Right atrium auricular region (tissue), 2 donors: ENCODE measurements at regions not wholly inside any gene's neighbourhood (a gene's known extent, or its start where the extent isn't known, plus 50 kb on each side); places are given as distances from the start of the nearest gene placed in this dataset.
"Not testable (repeated sequence)": the region's sequence is repeated elsewhere in the genome, so short reads cannot be mapped to it uniquely, and the experiment has no call there.

Experiments used
- DNase-seq: peaks from one replicate; pipeline ENCODE4 v3.0.0-alpha.2; 2019; ENCODE audit warnings: low spot score
- H3K27ac ChIP-seq, 2 donors: fragments of 200-600 bp; sonication (generic); 1 replicate in 1 of 2; 2 replicates in 1 of 2; pipeline ENCODE4 v1.5.1; 2016 to 2019
- H3K27me3 ChIP-seq, 2 donors: fragments of 200-600 bp; sonication (generic); one replicate each; pipeline versions ENCODE4 v1.5.1 to v1.6.0; 2017 to 2019
- H3K36me3 ChIP-seq: fragments of 200-600 bp; sonication (generic); one replicate; pipeline ENCODE4 v1.5.1; 2016
- H3K4me1 ChIP-seq, 2 donors: fragments of 200-600 bp; sonication (generic); one replicate each; pipeline versions ENCODE4 v1.5.1 to v1.6.0; 2017 to 2019
- H3K4me3 ChIP-seq, 2 donors: fragments of 200-600 bp; sonication (generic); 1 replicate in 1 of 2; 2 replicates in 1 of 2; pipeline ENCODE4 v1.5.1; 2017 to 2019; ENCODE audit warnings: mild to moderate bottlenecking in 1 of 2, moderate library complexity in 1 of 2
- H3K9me3 ChIP-seq, 2 donors: fragments of 200-600 bp; sonication (generic); one replicate each; pipeline ENCODE4 v1.5.1; 2019
- TF ChIP-seq, protein P1 (sequence below), 2 donors: fragments of 200-600 bp; sonication (generic); IDR thresholded peaks; one replicate each; pipeline ENCODE4 v1.5.1; 2019; ENCODE audit warnings: antibody characterized with exemption in 2 of 2

DNA sequence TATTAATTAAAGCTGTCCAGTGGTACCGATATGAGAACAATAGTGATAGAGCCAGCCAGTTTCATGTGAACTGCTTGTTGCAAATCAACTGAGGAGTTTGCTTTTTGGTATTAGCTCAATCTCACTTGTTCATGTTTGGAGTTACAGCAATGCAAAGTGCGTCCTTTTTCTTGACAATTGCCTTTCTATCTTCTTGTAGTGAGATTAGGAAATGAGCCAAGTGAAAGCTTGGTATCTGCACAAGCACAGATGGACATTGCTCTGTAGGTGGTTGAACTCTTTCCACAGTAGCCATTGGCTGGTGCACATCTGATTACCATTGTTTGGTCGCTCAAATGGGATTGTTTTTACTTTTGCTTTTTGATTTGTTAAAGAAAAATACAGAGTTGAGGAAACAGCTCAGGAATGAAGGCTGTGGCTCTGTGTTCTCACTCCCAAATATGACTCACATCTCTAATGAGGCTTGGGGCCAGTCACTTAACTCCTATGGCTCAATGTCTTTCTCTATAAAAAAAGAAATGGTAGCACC lies 241.4 kb downstream of the BMP4 start:
- no peaks in the 10 kb centered on the region for H3K27me3 ChIP-seq
- TF ChIP-seq, protein P1, sequence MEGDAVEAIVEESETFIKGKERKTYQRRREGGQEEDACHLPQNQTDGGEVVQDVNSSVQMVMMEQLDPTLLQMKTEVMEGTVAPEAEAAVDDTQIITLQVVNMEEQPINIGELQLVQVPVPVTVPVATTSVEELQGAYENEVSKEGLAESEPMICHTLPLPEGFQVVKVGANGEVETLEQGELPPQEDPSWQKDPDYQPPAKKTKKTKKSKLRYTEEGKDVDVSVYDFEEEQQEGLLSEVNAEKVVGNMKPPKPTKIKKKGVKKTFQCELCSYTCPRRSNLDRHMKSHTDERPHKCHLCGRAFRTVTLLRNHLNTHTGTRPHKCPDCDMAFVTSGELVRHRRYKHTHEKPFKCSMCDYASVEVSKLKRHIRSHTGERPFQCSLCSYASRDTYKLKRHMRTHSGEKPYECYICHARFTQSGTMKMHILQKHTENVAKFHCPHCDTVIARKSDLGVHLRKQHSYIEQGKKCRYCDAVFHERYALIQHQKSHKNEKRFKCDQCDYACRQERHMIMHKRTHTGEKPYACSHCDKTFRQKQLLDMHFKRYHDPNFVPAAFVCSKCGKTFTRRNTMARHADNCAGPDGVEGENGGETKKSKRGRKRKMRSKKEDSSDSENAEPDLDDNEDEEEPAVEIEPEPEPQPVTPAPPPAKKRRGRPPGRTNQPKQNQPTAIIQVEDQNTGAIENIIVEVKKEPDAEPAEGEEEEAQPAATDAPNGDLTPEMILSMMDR (IDR thresholded peaks at IDR 0.05): no peak
- DNase-seq: no peak
- no peaks in the 10 kb centered on the region for H3K9me3 ChIP-seq
- H3K4me3 ChIP-seq: peak overlapping the region in 1 of 2 donors; percentile 12
- H3K36me3 ChIP-seq: no peaks in the 10 kb centered on the region
- H3K4me1 ChIP-seq: peaks cover 0 to 15% of the 10 kb centered on the region in 2 donors
- peak overlapping the region; percentile 29 to 34 for H3K27ac ChIP-seq

DNA sequence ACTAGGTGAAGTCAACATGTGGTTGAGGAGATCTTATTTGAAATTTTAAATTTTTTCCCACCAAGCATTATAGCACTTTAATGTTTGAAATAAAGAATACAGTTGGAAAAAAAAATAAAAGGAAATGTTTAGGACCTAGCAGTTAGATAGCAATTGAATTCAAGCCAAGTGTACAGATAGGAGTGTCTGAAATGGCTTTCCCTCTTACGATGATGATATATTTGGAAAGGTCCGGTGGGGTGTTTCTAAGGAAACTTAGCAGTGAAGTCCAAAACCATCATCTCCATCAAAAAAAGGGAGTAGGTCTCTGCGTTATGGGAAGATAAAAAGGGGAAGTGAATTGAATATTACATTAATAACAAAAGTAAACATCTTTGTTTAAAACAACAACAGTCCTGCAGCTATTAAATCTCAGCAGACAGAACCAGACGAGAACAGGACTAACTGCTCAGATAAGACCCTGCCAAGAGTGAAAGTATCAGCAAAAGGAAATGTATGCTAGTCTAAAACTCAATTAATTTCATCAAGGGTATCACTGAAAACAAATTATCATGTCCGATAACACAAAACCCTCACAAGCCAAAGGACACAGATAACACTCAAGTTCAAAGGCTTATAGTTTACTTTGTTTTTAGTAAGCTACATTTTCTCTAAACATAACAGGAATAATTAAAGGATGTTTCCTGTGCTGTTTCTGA lies 242.0 kb downstream of the BMP4 start:
- Histone ChIP-seq H3K27ac (peak overlapping the region; percentile 29 to 34), H3K4me1 (peaks cover 0 to 15% of the 10 kb centered on the region in 2 donors), H3K36me3 (no peaks in the 10 kb centered on the region), H3K27me3 (no peaks in the 10 kb centered on the region), H3K9me3 (no peaks in the 10 kb centered on the region), H3K4me3 (peak overlapping the region in 1 of 2 donors; percentile 12)
- TF ChIP-seq, protein P1 (IDR thresholded peaks at IDR 0.05): no peak
- DNase-seq: no peak

DNA sequence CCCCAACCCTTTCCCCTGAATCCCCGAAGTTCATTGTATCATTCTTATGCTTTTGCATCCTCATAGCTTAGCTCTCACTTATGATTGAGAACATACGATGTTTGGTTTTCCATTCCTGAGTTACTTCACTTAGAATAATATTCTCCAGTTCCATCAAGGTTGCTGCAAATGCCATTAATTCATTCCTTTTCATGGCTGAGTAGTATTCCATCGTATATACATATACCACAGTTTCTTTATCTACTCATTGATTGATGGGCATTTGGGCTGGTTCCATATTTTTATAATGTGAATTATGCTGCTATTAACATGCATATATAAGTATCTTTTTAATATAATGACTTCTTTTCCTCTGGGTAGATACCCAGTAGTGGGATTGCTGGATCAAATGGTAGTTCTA lies 243.7 kb downstream of the BMP4 start:
- not testable (repeated sequence) for H3K9me3 ChIP-seq, H3K36me3 ChIP-seq, H3K27ac ChIP-seq, DNase-seq, H3K27me3 ChIP-seq, H3K4me3 ChIP-seq
- H3K4me1 ChIP-seq: peaks cover 0 to 15% of the 10 kb centered on the region in 2 donors

DNA sequence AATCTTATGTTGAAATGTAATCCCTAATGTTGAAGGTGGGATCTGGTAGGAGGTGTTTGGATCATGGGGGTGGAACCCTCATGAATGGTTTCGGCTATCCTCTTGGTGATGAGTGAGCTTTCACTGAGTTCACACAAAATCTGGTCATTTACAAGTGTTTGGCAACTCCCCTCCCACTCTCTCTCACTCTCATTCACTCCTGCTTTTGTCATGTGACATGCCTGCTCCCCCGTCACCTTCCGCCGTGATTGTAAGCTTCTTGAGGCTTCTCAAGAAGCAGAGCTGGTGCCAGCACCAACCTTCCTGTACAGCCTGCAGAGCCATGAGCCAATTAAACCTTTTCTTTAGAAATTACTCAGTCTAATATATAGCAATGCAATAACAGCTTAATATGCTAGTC lies 245.4 kb downstream of the BMP4 start:
- H3K9me3 ChIP-seq: no peaks in the 10 kb centered on the region
- no peak overlapping the region for H3K4me3 ChIP-seq
- H3K36me3 ChIP-seq: no peaks in the 10 kb centered on the region
- no peaks in the 10 kb centered on the region for H3K27me3 ChIP-seq
- no peak overlapping the region for H3K27ac ChIP-seq
- TF ChIP-seq, protein P1 (IDR thresholded peaks at IDR 0.05): no peak
- DNase-seq: no peak
- peaks cover 0 to 15% of the 10 kb centered on the region in 2 donors for H3K4me1 ChIP-seq

GRCh38 chr14:53710615-53711014 lies 246.0 kb downstream of the BMP4 start:
- Histone ChIP-seq H3K27me3 (no peaks in the 10 kb centered on the region), H3K4me3 (no peak overlapping the region), H3K36me3 (no peaks in the 10 kb centered on the region), H3K27ac (no peak overlapping the region), H3K4me1 (peaks cover 0 to 12% of the 10 kb centered on the region in 2 donors), H3K9me3 (no peaks in the 10 kb centered on the region)
- DNase-seq: no peak
- TF ChIP-seq, protein P1 (IDR thresholded peaks at IDR 0.05): no peak

DNA sequence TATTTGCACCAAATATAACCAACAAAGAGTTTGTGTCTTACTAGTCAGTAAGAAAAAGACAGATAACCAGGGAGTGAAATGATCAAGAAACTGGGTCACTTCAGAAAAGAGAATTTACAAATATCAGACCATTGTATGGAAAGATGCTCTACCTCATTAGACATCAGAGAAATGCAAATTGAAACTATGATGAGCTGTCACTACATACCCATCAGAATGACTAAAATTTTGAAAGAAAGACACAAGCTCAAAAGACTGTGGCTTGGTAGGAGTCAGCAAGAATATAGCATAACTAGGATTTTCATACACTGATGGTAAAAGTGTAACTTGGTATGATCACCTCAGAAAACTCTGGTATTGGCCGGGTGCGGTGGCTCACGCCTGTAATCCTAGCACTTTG lies 247.2 kb downstream of the BMP4 start:
- TF ChIP-seq, protein P1 (IDR thresholded peaks at IDR 0.05): no peak
- Histone ChIP-seq H3K36me3 (no peaks in the 10 kb centered on the region), H3K27ac (no peak overlapping the region), H3K27me3 (no peaks in the 10 kb centered on the region), H3K9me3 (no peaks in the 10 kb centered on the region), H3K4me3 (no peak overlapping the region), H3K4me1 (peaks cover 0 to under 1% of the 10 kb centered on the region in 2 donors)
- no peak for DNase-seq
